IMR-90 (cell line): ENCODE measurements at regions not wholly inside any gene's neighbourhood (a gene's known extent, or its start where the extent isn't known, plus 50 kb on each side); places are given as distances from the start of the nearest gene placed in this dataset.

Experiments
- ATAC-seq: fragments of 200-7000 bp; cut with Tn5 transposase; 2 replicates; pipeline ENCODE4 v1.9.1; 2020; ENCODE audit warnings: low read depth, mild to moderate bottlenecking, moderate library complexity
- BruUV-seq: library from RNA; stranded (reverse); fragments of 400-500 nt; replicated peaks from 2 replicates; lab custom pipeline; 2021; lab: Mats Ljungman, UMichigan
- CTCF ChIA-PET: fragments of 300-600 bp; formaldehyde crosslinking; extraction: SDS; loops from one replicate; lab custom pipeline; 2021; ENCODE audit warnings: antibody characterized with exemption; lab: Yijun Ruan, JAX
- POLR2A ChIA-PET: fragments of 300-600 bp; sonication (Branson Sonifier 250); formaldehyde crosslinking; loops from one replicate; lab custom pipeline; 2022; ENCODE audit warnings: antibody characterized with exemption; ENCODE audit not compliant: unreplicated experiment; lab: Charles Lee
- DNase-seq: peaks from one replicate; pipeline ENCODE4 v3.0.0; 2013
- H2AFZ ChIP-seq: replicated peaks from 2 replicates; pipeline ENCODE3; 2013; ENCODE audit warnings: low read length, mild to moderate bottlenecking; ENCODE audit not compliant: poor library complexity
- H2AK5ac ChIP-seq: 2 replicates; pipeline ENCODE4 v1.6.1; 2013; ENCODE audit warnings: low read depth, low read length, inconsistent platforms
- H2AK9ac ChIP-seq: replicated peaks from 2 replicates; pipeline ENCODE3; 2013; ENCODE audit warnings: mild to moderate bottlenecking, low read depth, low read length, moderate library complexity; ENCODE audit not compliant: poor library complexity
- H2BK120ac ChIP-seq: 2 replicates; pipeline ENCODE4 v1.6.1; 2013; ENCODE audit warnings: low read depth, low read length, inconsistent platforms
- H2BK15ac ChIP-seq: 3 replicates; pipeline ENCODE4 v1.6.1; 2013; ENCODE audit warnings: low read depth, low read length, inconsistent platforms
- H2BK20ac ChIP-seq: 2 replicates; pipeline ENCODE4 v1.6.1; 2013; ENCODE audit warnings: low read depth, mild to moderate bottlenecking, inconsistent platforms, low read length, moderate library complexity
- H2BK5ac ChIP-seq: 2 replicates; pipeline ENCODE4 v1.6.1; 2013; ENCODE audit warnings: mild to moderate bottlenecking, low read depth, low read length, inconsistent platforms; ENCODE audit not compliant: poor library complexity, severe bottlenecking
- H3K14ac ChIP-seq: replicated peaks from 2 replicates; pipeline ENCODE4 v1.6.1; 2013; ENCODE audit warnings: low read depth, low read length, inconsistent platforms
- H3K18ac ChIP-seq: 2 replicates; pipeline ENCODE4 v1.6.1; 2013; ENCODE audit warnings: low read depth, low read length, control low read depth
- H3K23ac ChIP-seq: 2 replicates; pipeline ENCODE4 v1.6.1; 2013; ENCODE audit warnings: low read depth, low read length, inconsistent platforms
- H3K27ac ChIP-seq: 2 replicates; pipeline ENCODE4 v1.5.1; 2013; ENCODE audit warnings: mild to moderate bottlenecking, control low read depth, low read length; ENCODE audit not compliant: insufficient read depth
- H3K27me3 ChIP-seq: 2 replicates; pipeline ENCODE4 v1.6.1; 2013; ENCODE audit warnings: low read length; ENCODE audit not compliant: control insufficient read depth, insufficient read depth
- H3K36me3 ChIP-seq: 2 replicates; pipeline ENCODE4 v1.6.1; 2013; ENCODE audit warnings: low read length, mixed read lengths; ENCODE audit not compliant: control insufficient read depth, insufficient read depth
- H3K4ac ChIP-seq: 2 replicates; pipeline ENCODE4 v1.6.1; 2013; ENCODE audit warnings: low read depth, low read length, inconsistent platforms
- H3K4me1 ChIP-seq: 2 replicates; pipeline ENCODE4 v1.6.1; 2013; ENCODE audit warnings: low read length, mixed read lengths; ENCODE audit not compliant: control insufficient read depth, insufficient read depth
- H3K4me2 ChIP-seq: 2 replicates; pipeline ENCODE4 v1.6.1; 2013; ENCODE audit warnings: low read depth, mild to moderate bottlenecking, control low read depth, low read length, moderate library complexity
- H3K4me3 ChIP-seq: 2 replicates; pipeline ENCODE4 v1.5.1; 2013; ENCODE audit warnings: low read depth, mild to moderate bottlenecking, control low read depth, low read length, moderate library complexity; ENCODE audit not compliant: insufficient read depth
- H3K56ac ChIP-seq: 2 replicates; pipeline ENCODE4 v1.6.1; 2013; ENCODE audit warnings: low read length, inconsistent platforms; ENCODE audit not compliant: insufficient read depth; ENCODE audit errors: extremely low read depth
- H3K79me1 ChIP-seq, 2 experiments: 2 replicates each; pipeline ENCODE4 v1.6.1; 2013; ENCODE audit warnings: low read length in 2 of 2, inconsistent platforms in 1 of 2, low read depth in 1 of 2
- H3K9ac ChIP-seq: 2 replicates; pipeline ENCODE4 v1.6.1; 2013; ENCODE audit warnings: low read depth, low read length, control low read depth
- H3K9me1 ChIP-seq: 2 replicates; pipeline ENCODE4 v1.6.1; 2013; ENCODE audit warnings: low read length, inconsistent platforms; ENCODE audit not compliant: insufficient read depth
- H3K9me3 ChIP-seq: 2 replicates; pipeline ENCODE4 v1.6.1; 2013; ENCODE audit warnings: low read length; ENCODE audit not compliant: control insufficient read depth, insufficient read depth
- H4K20me1 ChIP-seq: 2 replicates; pipeline ENCODE4 v1.6.1; 2013; ENCODE audit warnings: low read length, inconsistent platforms; ENCODE audit not compliant: insufficient read depth
- H4K5ac ChIP-seq: 2 replicates; pipeline ENCODE4 v1.6.1; 2013; ENCODE audit warnings: mild to moderate bottlenecking, low read depth, low read length, control low read depth
- H4K8ac ChIP-seq, 2 experiments: 2 replicates each; pipeline ENCODE4 v1.6.1; 2013; ENCODE audit warnings: low read depth in 2 of 2, low read length in 2 of 2, control low read depth in 1 of 2, inconsistent platforms in 1 of 2
- H4K91ac ChIP-seq: 2 replicates; pipeline ENCODE4 v1.6.1; 2013; ENCODE audit warnings: low read depth, low read length, inconsistent platforms; ENCODE audit not compliant: insufficient read depth
- BHLHE40 ChIP-seq: fragments of 150-350 bp; IDR thresholded peaks from 2 replicates; pipeline ENCODE4 v1.6.1; 2016; ENCODE audit warnings: mild to moderate bottlenecking, low read depth, low read length
- CEBPB ChIP-seq: IDR thresholded peaks from 2 replicates; pipeline ENCODE4 v1.6.1; 2012; ENCODE audit warnings: low read depth, low read length, improper control_type of control experiment
- MAZ ChIP-seq: IDR thresholded peaks from 2 replicates; pipeline ENCODE4 v1.6.1; 2012; ENCODE audit warnings: low read depth, mild to moderate bottlenecking, low read length, improper control_type of control experiment, moderate library complexity, borderline replicate concordance
- MXI1 ChIP-seq: IDR thresholded peaks from 2 replicates; pipeline ENCODE4 v1.6.1; 2012; ENCODE audit warnings: low read depth, mild to moderate bottlenecking, low read length, moderate library complexity, borderline replicate concordance
- SMC3 ChIP-seq: fragments of 150-350 bp; IDR thresholded peaks from 2 replicates; pipeline ENCODE4 v1.6.1; 2016; ENCODE audit warnings: low read depth, mild to moderate bottlenecking, antibody characterized with exemption, low read length, moderate library complexity
- WGBS, 2 experiments: methylation state at CpG; one replicate each; pipeline versions ENCODE4 v1.1.5 to v1.1.7; 2013; ENCODE audit warnings: missing lambda C conversion rate in 2 of 2; ENCODE audit not compliant: insufficient read length in 1 of 2; ENCODE audit errors: extremely low coverage in 2 of 2; 5-methylcytosine and 5-hydroxymethylcytosine counted together
- dilution Hi-C: fragments of 300-500 bp; cut with HindIII; formaldehyde crosslinking; loops from one replicate; pipeline ENCODE4 v1.14.3; 2018; ENCODE audit warnings: low sequenced_read_pairs; ENCODE audit not compliant: unreplicated experiment
- in situ Hi-C: fragments of 300-500 bp; cut with MboI; formaldehyde crosslinking; loops from 3 replicates; pipeline ENCODE4 v1.14.3; 2019; ENCODE audit warnings: low sequenced_read_pairs, inconsistent platforms, mixed read lengths
- intact Hi-C: fragments of 100-400 bp; cut with micrococcal nuclease; formaldehyde crosslinking; loops from 2 replicates; pipeline ENCODE4 v1.10.0; 2022

- Histone ChIP-seq H3K4me2 (no peak overlapping the region), H3K79me1 (no peaks in the 10 kb centered on the region), H3K4me3 (no peak overlapping the region), H4K5ac (no peak overlapping the region), H2BK20ac (no peak overlapping the region), H2AFZ (no peak overlapping the region), H4K8ac (no peak overlapping the region), H3K23ac (no peak overlapping the region), H3K27me3 (peaks cover 19% of the 10 kb centered on the region), H2BK15ac (no peak overlapping the region), H3K56ac (no peak overlapping the region), H4K91ac (no peak overlapping the region), H2BK5ac (no peak overlapping the region), H3K9ac (no peak overlapping the region), H4K20me1 (no peaks in the 10 kb centered on the region), H3K18ac (no peak overlapping the region), H2AK5ac (no peak overlapping the region), H3K4me1 (peaks cover 4% of the 10 kb centered on the region; the same call in 1 of the 2 replicates), H3K27ac (no peak overlapping the region), H3K9me1 (no peaks in the 10 kb centered on the region), H3K9me3 (no peaks in the 10 kb centered on the region), H2BK120ac (no peak overlapping the region), H3K14ac (no peak overlapping the region), H2AK9ac (no peak overlapping the region), H3K4ac (no peak overlapping the region), H3K36me3 (no peaks in the 10 kb centered on the region)
- no peak for DNase-seq
- CTCF ChIA-PET: no interaction called here
- WGBS, 2 experiments: no CpG with 5 or more reads among the region's 3 CpGs
- POLR2A ChIA-PET: no interaction called here
- intact Hi-C loops (no loop called here), in situ Hi-C loops (no loop called here), dilution Hi-C loops (no loop called here)
- BruUV-seq: no TSS peak
- TF ChIP-seq SMC3 (no peak), MXI1 (no peak), BHLHE40 (no peak), MAZ (no peak), CEBPB (no peak)
- ATAC-seq: no peak
These were observed 55.8 kb upstream of the SORBS2 start for GRCh38 chr4:185867770-185868169.
